H9 (cell line): ENCODE measurements at regions not wholly inside any gene's neighbourhood (a gene's known extent, or its start where the extent isn't known, plus 50 kb on each side); places are given as distances from the start of the nearest gene placed in this dataset.

Experiments
- DNase-seq: peaks from one replicate; pipeline ENCODE4 v3.0.0-alpha.2; 2017
- H2AFZ ChIP-seq: one replicate; pipeline ENCODE4 v1.6.1; 2013; ENCODE audit warnings: mild to moderate bottlenecking, low read length, control low read depth, moderate library complexity
- H2AK5ac ChIP-seq: 2 replicates; pipeline ENCODE4 v1.6.1; 2013; ENCODE audit warnings: low read length, control low read depth, mixed read lengths; ENCODE audit not compliant: insufficient read length
- H2BK120ac ChIP-seq: one replicate; pipeline ENCODE4 v1.6.1; 2013; ENCODE audit warnings: low read depth, mild to moderate bottlenecking, low read length, control low read depth, inconsistent platforms; ENCODE audit not compliant: poor library complexity, severe bottlenecking
- H2BK12ac ChIP-seq: 2 replicates; pipeline ENCODE4 v1.6.1; 2013; ENCODE audit warnings: low read length, control low read depth, mixed read lengths, low read depth; ENCODE audit not compliant: insufficient read length
- H2BK15ac ChIP-seq: 2 replicates; pipeline ENCODE4 v1.6.1; 2013; ENCODE audit warnings: low read depth, low read length, control low read depth
- H2BK20ac ChIP-seq: one replicate; pipeline ENCODE4 v1.6.1; 2013; ENCODE audit warnings: low read depth, mild to moderate bottlenecking, low read length, control low read depth, inconsistent platforms; ENCODE audit not compliant: poor library complexity, severe bottlenecking
- H2BK5ac ChIP-seq: 2 replicates; pipeline ENCODE4 v1.6.1; 2013; ENCODE audit warnings: low read length, control low read depth, mixed read lengths; ENCODE audit not compliant: insufficient read length
- H3K14ac ChIP-seq: 2 replicates; pipeline ENCODE4 v1.6.1; 2013; ENCODE audit warnings: low read length, control low read depth; ENCODE audit not compliant: insufficient read depth
- H3K18ac ChIP-seq: 2 replicates; pipeline ENCODE4 v1.6.1; 2013; ENCODE audit warnings: low read depth, mild to moderate bottlenecking, mixed read lengths, low read length, control low read depth; ENCODE audit not compliant: insufficient read length
- H3K23ac ChIP-seq: 2 replicates; pipeline ENCODE4 v1.6.1; 2013; ENCODE audit warnings: low read length, control low read depth, mixed read lengths, low read depth; ENCODE audit not compliant: insufficient read length
- H3K23me2 ChIP-seq: 2 replicates; pipeline ENCODE4 v1.6.1; 2013; ENCODE audit warnings: low read depth, mild to moderate bottlenecking, mixed read lengths, low read length, control low read depth; ENCODE audit not compliant: insufficient read length, poor library complexity, severe bottlenecking
- H3K27ac ChIP-seq: 2 replicates; pipeline ENCODE4 v1.5.1; 2013; ENCODE audit warnings: low read length, control low read depth, mixed read lengths, low read depth; ENCODE audit not compliant: insufficient read length
- H3K27me3 ChIP-seq: 2 replicates; pipeline ENCODE4 v1.6.1; 2013; ENCODE audit warnings: low read length, control low read depth, inconsistent platforms; ENCODE audit not compliant: insufficient read depth
- H3K4ac ChIP-seq: 2 replicates; pipeline ENCODE4 v1.6.1; 2013; ENCODE audit warnings: low read depth, mild to moderate bottlenecking, control low read depth, inconsistent platforms, low read length, moderate library complexity
- H3K4me1 ChIP-seq: 2 replicates; pipeline ENCODE4 v1.6.1; 2013; ENCODE audit warnings: low read length, control low read depth, inconsistent platforms; ENCODE audit not compliant: insufficient read depth
- H3K4me2 ChIP-seq: 2 replicates; pipeline ENCODE4 v1.6.1; 2013; ENCODE audit warnings: low read length, control low read depth, mixed read lengths; ENCODE audit not compliant: insufficient read length, insufficient read depth
- H3K56ac ChIP-seq: 2 replicates; pipeline ENCODE4 v1.6.1; 2013; ENCODE audit warnings: low read depth, mild to moderate bottlenecking, mixed read lengths, low read length, control low read depth; ENCODE audit not compliant: insufficient read length
- H3K79me1 ChIP-seq: 2 replicates; pipeline ENCODE4 v1.6.1; 2013; ENCODE audit warnings: low read depth, mild to moderate bottlenecking, moderate library complexity, low read length, control low read depth, inconsistent platforms; ENCODE audit not compliant: insufficient read depth, poor library complexity, severe bottlenecking
- H3K79me2 ChIP-seq: 2 replicates; pipeline ENCODE4 v1.6.1; 2013; ENCODE audit warnings: low read length, control low read depth, inconsistent platforms; ENCODE audit not compliant: insufficient read depth
- H3K9ac ChIP-seq: 2 replicates; pipeline ENCODE4 v1.6.1; 2013; ENCODE audit warnings: low read length, control low read depth, mixed read lengths; ENCODE audit not compliant: insufficient read length; ENCODE audit errors: extremely low read depth
- H3K9me3 ChIP-seq: one replicate; pipeline ENCODE4 v1.6.1; 2013; ENCODE audit warnings: low read depth, low read length, inconsistent platforms; ENCODE audit not compliant: control insufficient read depth
- H3T11ph ChIP-seq: one replicate; pipeline ENCODE4 v1.6.1; 2013; ENCODE audit warnings: mild to moderate bottlenecking, low read length, control low read depth, inconsistent platforms
- H4K20me1 ChIP-seq: one replicate; pipeline ENCODE4 v1.6.1; 2013; ENCODE audit not compliant: control insufficient read depth, insufficient read length, insufficient read depth
- H4K5ac ChIP-seq: 2 replicates; pipeline ENCODE4 v1.6.1; 2013; ENCODE audit warnings: low read depth, mild to moderate bottlenecking, mixed read lengths, low read length, control low read depth; ENCODE audit not compliant: insufficient read length
- H4K8ac ChIP-seq: replicated peaks from 2 replicates; pipeline ENCODE4 v1.6.1; 2013; ENCODE audit warnings: low read length, control low read depth, mixed read lengths, low read depth; ENCODE audit not compliant: insufficient read length
- H4K91ac ChIP-seq: 2 replicates; pipeline ENCODE4 v1.6.1; 2013; ENCODE audit warnings: low read depth, mild to moderate bottlenecking, moderate library complexity, mixed read lengths, low read length, control low read depth; ENCODE audit not compliant: insufficient read length
- H3K27ac Mint-ChIP-seq, 3 experiments: 2 replicates in 2 of 3; 3 replicates in 1 of 3; pipeline ENCODE4 v1.8.0; 2020 to 2021; ENCODE audit warnings: mixed read lengths in 3 of 3, mild to moderate bottlenecking in 1 of 3, moderate library complexity in 1 of 3
- H3K27me3 Mint-ChIP-seq: 2 replicates; pipeline ENCODE4 v1.8.0; 2021; ENCODE audit warnings: low read depth, mild to moderate bottlenecking, moderate library complexity, mixed read lengths
- H3K36me3 Mint-ChIP-seq, 3 experiments: 2 replicates in 2 of 3; 3 replicates in 1 of 3; pipeline ENCODE4 v1.8.0; 2020 to 2021; ENCODE audit warnings: low read depth in 3 of 3, mixed read lengths in 3 of 3; ENCODE audit not compliant: insufficient read depth in 1 of 3
- H3K4me1 Mint-ChIP-seq, 2 experiments: 2 replicates each; pipeline ENCODE4 v1.8.0; 2020; ENCODE audit warnings: mixed read lengths in 2 of 2
- H3K4me3 Mint-ChIP-seq, 2 experiments: 2 replicates in 1 of 2; 3 replicates in 1 of 2; pipeline ENCODE4 v1.8.0; 2020 to 2021; ENCODE audit warnings: mild to moderate bottlenecking in 2 of 2, mixed read lengths in 2 of 2, moderate library complexity in 1 of 2
- H3K9me3 Mint-ChIP-seq, 2 experiments: 2 replicates in 1 of 2; 3 replicates in 1 of 2; pipeline ENCODE4 v1.8.0; 2020; ENCODE audit warnings: mild to moderate bottlenecking in 2 of 2, mixed read lengths in 2 of 2, moderate library complexity in 1 of 2
- WGBS: extraction: QIAGEN DNeasy Blood & Tissue Kit; methylation state at CpG from one replicate; pipeline ENCODE4 v1.1.7; 2013; ENCODE audit warnings: missing lambda C conversion rate, low lambda C conversion rate, mixed read lengths; ENCODE audit not compliant: insufficient read length; ENCODE audit errors: extremely low coverage; 5-methylcytosine and 5-hydroxymethylcytosine counted together
- TF ChIP-seq, protein P1 (sequence below): fragments of 200-600 bp; sonication (generic); conservative IDR thresholded peaks from 3 replicates; pipeline ENCODE4 v1.8.0; 2021; ENCODE audit warnings: antibody characterized with exemption, mild to moderate bottlenecking

DNA sequence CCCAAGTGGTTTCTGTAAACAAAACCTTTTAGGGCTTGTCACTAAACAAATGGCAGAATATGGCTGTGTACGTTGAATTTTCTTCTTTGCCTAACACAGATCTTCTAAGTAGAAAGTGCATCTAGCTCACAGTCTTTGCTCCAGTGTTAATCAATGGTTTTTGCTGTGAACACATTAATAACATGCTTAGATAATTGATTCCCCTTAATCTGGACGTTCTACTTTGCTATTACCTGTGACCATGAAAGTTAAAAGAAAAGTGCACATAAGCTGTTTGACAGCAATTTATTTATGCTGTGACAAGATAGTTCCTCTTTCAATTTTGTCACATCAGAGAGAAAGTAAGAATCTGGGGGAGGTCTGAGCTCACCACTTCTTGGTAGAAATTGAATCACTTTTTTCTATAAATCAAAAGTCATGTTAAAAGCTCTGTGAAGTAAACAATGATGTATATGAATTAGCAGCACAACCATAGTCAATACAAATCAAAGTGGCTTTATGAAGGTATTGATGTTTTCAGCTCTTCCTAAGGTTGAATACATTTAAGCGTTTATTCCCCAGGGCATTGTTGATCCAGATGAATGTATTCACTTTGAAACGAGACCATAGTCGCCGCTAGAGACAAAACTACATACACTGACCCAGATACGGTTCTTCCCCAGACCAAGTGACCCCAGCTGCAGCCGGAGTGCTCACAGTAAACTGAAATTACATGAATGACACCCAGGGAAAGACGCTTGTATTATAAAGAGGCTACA is 174.6 kb upstream of the ZNF608 start:
- no peak overlapping the region for H3K27ac Mint-ChIP-seq
- Histone ChIP-seq H2BK12ac (no peak overlapping the region), H3K4me2 (no peak overlapping the region), H3K27me3 (no peaks in the 10 kb centered on the region), H4K8ac (no peak overlapping the region), H3K23ac (no peak overlapping the region), H3K27ac (no peak overlapping the region), H2AFZ (no peak overlapping the region), H2AK5ac (no peak overlapping the region), H2BK120ac (no peak overlapping the region), H2BK5ac (no peak overlapping the region), H3K4me1 (peaks cover 10% of the 10 kb centered on the region), H3K14ac (no peak overlapping the region), H4K91ac (no peak overlapping the region), H3K18ac (no peak overlapping the region), H3K23me2 (no peaks in the 10 kb centered on the region), H3K9me3 (no peaks in the 10 kb centered on the region), H2BK20ac (no peak overlapping the region), H4K20me1 (no peaks in the 10 kb centered on the region), H3K9ac (no peak overlapping the region), H3K79me1 (no peaks in the 10 kb centered on the region), H3K79me2 (no peaks in the 10 kb centered on the region), H2BK15ac (no peak overlapping the region), H3T11ph (no peak overlapping the region), H3K56ac (no peak overlapping the region), H4K5ac (no peak overlapping the region), H3K4ac (no peak overlapping the region)
- TF ChIP-seq, protein P1, sequence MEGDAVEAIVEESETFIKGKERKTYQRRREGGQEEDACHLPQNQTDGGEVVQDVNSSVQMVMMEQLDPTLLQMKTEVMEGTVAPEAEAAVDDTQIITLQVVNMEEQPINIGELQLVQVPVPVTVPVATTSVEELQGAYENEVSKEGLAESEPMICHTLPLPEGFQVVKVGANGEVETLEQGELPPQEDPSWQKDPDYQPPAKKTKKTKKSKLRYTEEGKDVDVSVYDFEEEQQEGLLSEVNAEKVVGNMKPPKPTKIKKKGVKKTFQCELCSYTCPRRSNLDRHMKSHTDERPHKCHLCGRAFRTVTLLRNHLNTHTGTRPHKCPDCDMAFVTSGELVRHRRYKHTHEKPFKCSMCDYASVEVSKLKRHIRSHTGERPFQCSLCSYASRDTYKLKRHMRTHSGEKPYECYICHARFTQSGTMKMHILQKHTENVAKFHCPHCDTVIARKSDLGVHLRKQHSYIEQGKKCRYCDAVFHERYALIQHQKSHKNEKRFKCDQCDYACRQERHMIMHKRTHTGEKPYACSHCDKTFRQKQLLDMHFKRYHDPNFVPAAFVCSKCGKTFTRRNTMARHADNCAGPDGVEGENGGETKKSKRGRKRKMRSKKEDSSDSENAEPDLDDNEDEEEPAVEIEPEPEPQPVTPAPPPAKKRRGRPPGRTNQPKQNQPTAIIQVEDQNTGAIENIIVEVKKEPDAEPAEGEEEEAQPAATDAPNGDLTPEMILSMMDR: no peak
- WGBS: no CpG with 5 or more reads among the region's 9 CpGs
- no peak for DNase-seq
- H3K4me3 Mint-ChIP-seq: no peak overlapping the region
- H3K36me3 Mint-ChIP-seq: peaks cover 0 to 16% (median under 1%) of the 10 kb centered on the region in 3 experiments; a peak in 5 of 7 replicates
- H3K4me1 Mint-ChIP-seq: peaks cover 5% of the 10 kb centered on the region in 2 experiments
- H3K9me3 Mint-ChIP-seq: peaks cover 5 to 12% of the 10 kb centered on the region in 2 experiments
- peaks cover under 1% of the 10 kb centered on the region; the same call in 1 of the 2 replicates for H3K27me3 Mint-ChIP-seq
